ENCODE measurements at regions not wholly inside any gene's neighbourhood (a gene's known extent, or its start where the extent isn't known, plus 50 kb on each side); places are given as distances from the start of the nearest gene placed in this dataset.

GRCh38 chr3:77786216-77786615 is 746.3 kb downstream of the ROBO2 start:
- no peak for TF ChIP-seq CTCF (IDR thresholded peaks at IDR 0.05)
- TF ChIP-seq POLR2A (IDR thresholded peaks at IDR 0.05) = no peak
- TF ChIP-seq POLR2AphosphoS5 (IDR thresholded peaks at IDR 0.05; ENCODE audit: insufficient read depth in 1 of 2, low read depth in 1 of 2) = no peak

All from vagina (tissue), 2 donors.